ENCODE measurements at regions not wholly inside any gene's neighbourhood (a gene's known extent, or its start where the extent isn't known, plus 50 kb on each side); places are given as distances from the start of the nearest gene placed in this dataset.

DNA sequence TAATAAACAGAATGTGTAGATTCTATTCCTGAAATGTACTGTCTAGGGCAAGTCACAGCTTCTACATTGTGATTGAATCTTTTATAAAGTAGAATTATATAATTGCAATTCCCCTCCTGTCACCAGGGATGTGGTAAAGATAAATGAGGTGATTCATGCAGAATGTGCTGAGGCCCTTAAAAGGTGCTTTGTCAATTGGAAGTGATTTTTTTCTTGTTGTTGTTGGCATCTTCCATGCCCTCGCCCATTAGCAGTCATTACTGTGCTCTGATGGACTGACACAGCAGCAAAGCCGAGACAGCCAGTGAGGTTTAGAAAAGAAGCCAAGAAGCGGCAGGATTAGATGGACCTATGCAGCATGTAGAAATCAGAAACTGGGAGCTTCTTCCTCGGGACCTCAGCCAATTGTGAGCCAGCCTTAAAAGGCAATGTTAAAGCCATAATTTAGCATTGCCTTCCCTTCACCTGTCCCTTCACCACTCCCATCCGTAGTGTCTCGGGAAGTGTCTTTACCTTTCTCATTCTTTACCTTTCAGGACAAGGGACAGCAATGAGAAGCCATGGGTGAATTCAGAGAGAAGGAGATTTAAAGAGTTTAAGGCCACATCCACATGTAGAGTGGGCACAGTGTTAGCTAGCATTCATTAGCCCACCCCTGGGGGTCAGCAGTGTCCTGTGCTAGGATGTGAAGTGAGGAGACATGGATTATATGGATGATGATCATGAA is 257.8 kb downstream of the PLK2 start:
- in situ Hi-C loops (cut with HindIII; ENCODE audit: low pct_unique_long_range_greater_than_20kb, low sequenced_read_pairs) (no loop called here), intact Hi-C loops (cut with micrococcal nuclease; ENCODE audit: unreplicated experiment) (no loop called here)
- Histone ChIP-seq H3K4me3 (ENCODE audit: low read depth in 2 of 2, low read length in 2 of 2) (no peak overlapping the region), H3K36me3 (ENCODE audit: control insufficient read depth, insufficient read depth, low read length) (no peaks in the 10 kb centered on the region), H3K27ac (ENCODE audit: low read length) (peak overlapping the region; percentile 11; the same call in 1 of the 2 replicates), H3K27me3 (ENCODE audit: control insufficient read depth, insufficient read depth, low read length) (no peaks in the 10 kb centered on the region), H3K4me1 (ENCODE audit: control insufficient read depth, insufficient read depth, low read length) (no peaks in the 10 kb centered on the region), H3K9me3 (ENCODE audit: control insufficient read depth, insufficient read depth, low read depth, low read length) (no peaks in the 10 kb centered on the region)
- ATAC-seq (no peak), DNase-seq (ENCODE audit: low read depth, low spot score) (no peak)
- TF ChIP-seq TCF7L2 (IDR thresholded peaks at IDR 0.05; ENCODE audit: low read depth, low read length), result no peak
- TF ChIP-seq, protein P1, sequence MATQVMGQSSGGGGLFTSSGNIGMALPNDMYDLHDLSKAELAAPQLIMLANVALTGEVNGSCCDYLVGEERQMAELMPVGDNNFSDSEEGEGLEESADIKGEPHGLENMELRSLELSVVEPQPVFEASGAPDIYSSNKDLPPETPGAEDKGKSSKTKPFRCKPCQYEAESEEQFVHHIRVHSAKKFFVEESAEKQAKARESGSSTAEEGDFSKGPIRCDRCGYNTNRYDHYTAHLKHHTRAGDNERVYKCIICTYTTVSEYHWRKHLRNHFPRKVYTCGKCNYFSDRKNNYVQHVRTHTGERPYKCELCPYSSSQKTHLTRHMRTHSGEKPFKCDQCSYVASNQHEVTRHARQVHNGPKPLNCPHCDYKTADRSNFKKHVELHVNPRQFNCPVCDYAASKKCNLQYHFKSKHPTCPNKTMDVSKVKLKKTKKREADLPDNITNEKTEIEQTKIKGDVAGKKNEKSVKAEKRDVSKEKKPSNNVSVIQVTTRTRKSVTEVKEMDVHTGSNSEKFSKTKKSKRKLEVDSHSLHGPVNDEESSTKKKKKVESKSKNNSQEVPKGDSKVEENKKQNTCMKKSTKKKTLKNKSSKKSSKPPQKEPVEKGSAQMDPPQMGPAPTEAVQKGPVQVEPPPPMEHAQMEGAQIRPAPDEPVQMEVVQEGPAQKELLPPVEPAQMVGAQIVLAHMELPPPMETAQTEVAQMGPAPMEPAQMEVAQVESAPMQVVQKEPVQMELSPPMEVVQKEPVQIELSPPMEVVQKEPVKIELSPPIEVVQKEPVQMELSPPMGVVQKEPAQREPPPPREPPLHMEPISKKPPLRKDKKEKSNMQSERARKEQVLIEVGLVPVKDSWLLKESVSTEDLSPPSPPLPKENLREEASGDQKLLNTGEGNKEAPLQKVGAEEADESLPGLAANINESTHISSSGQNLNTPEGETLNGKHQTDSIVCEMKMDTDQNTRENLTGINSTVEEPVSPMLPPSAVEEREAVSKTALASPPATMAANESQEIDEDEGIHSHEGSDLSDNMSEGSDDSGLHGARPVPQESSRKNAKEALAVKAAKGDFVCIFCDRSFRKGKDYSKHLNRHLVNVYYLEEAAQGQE (IDR thresholded peaks at IDR 0.05; ENCODE audit: insufficient read depth in 1 of 2, low read depth in 2 of 2, low read length in 1 of 2), result peak; percentile 45 to 65; a peak in 2 of 4 replicates
- ChIA-PET CTCF (no interaction called here), POLR2A (no interaction called here)
- no TSS peak for BruUV-seq (replicated peaks)

DNA sequence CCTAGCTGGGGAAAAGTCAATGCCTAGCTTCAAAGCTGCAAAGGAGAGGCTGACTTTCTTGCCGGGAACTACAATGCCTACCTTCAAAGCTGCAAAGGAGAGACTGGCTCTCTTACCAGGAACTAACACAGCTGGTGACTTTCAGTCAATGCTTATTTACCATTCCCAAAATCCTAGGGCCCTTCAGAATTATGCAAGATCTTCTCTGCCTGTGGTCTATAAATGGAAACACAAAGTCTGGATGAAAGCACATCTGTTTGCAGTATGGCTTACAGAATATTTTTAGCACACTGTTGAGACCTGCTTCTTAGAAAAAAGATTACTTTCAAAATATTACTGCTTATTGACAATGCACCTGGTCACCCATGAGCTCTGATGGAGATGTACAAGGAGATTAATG is 259.4 kb downstream of the PLK2 start:
- CTCF ChIA-PET, result no interaction called here
- no peak for ATAC-seq
- POLR2A ChIA-PET, result no interaction called here
- BruUV-seq (replicated peaks), result no TSS peak
- TF ChIP-seq, protein P2, sequence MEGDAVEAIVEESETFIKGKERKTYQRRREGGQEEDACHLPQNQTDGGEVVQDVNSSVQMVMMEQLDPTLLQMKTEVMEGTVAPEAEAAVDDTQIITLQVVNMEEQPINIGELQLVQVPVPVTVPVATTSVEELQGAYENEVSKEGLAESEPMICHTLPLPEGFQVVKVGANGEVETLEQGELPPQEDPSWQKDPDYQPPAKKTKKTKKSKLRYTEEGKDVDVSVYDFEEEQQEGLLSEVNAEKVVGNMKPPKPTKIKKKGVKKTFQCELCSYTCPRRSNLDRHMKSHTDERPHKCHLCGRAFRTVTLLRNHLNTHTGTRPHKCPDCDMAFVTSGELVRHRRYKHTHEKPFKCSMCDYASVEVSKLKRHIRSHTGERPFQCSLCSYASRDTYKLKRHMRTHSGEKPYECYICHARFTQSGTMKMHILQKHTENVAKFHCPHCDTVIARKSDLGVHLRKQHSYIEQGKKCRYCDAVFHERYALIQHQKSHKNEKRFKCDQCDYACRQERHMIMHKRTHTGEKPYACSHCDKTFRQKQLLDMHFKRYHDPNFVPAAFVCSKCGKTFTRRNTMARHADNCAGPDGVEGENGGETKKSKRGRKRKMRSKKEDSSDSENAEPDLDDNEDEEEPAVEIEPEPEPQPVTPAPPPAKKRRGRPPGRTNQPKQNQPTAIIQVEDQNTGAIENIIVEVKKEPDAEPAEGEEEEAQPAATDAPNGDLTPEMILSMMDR (IDR thresholded peaks at IDR 0.05), result no peak
- TF ChIP-seq TCF7L2 (IDR thresholded peaks at IDR 0.05; ENCODE audit: low read depth, low read length), result no peak
- TF ChIP-seq, protein P1 (IDR thresholded peaks at IDR 0.05; ENCODE audit: insufficient read depth in 1 of 2, low read depth in 2 of 2, low read length in 1 of 2), result no peak
- TF ChIP-seq POLR2AphosphoS5 (IDR thresholded peaks at IDR 0.05; ENCODE audit: low read depth, low read length), result no peak
- no peak for TF ChIP-seq SIN3A (IDR thresholded peaks at IDR 0.05; ENCODE audit: borderline replicate concordance, insufficient read depth, low read depth, low read length)
- Histone ChIP-seq H3K36me3 (ENCODE audit: control insufficient read depth, insufficient read depth, low read length) (no peaks in the 10 kb centered on the region), H3K4me1 (ENCODE audit: control insufficient read depth, insufficient read depth, low read length) (no peaks in the 10 kb centered on the region), H3K27me3 (ENCODE audit: control insufficient read depth, insufficient read depth, low read length) (no peaks in the 10 kb centered on the region), H3K27ac (ENCODE audit: low read length) (no peak overlapping the region), H3K4me3 (ENCODE audit: low read depth in 2 of 2, low read length in 2 of 2) (no peak overlapping the region), H3K9me3 (ENCODE audit: control insufficient read depth, insufficient read depth, low read depth, low read length) (peaks cover 4% of the 10 kb centered on the region; the same call in 1 of the 2 replicates)
- in situ Hi-C loops (cut with HindIII; ENCODE audit: low pct_unique_long_range_greater_than_20kb, low sequenced_read_pairs) (no loop called here), intact Hi-C loops (cut with micrococcal nuclease; ENCODE audit: unreplicated experiment) (no loop called here)
- no peak for DNase-seq (ENCODE audit: low read depth, low spot score)

Data from Panc1 (cell line).